K562 (cell line): ENCODE measurements at regions not wholly inside any gene's neighbourhood (a gene's known extent, or its start where the extent isn't known, plus 50 kb on each side); places are given as distances from the start of the nearest gene placed in this dataset.

Source experiments
- CREB1 ChIP-seq, 2 experiments: sonication (generic) in 1 of 2; formaldehyde crosslinking in 1 of 2; IDR thresholded peaks; 2 replicates each; pipeline versions ENCODE4 v1.6.1 to v1.8.0; 2012 to 2022; ENCODE audit warnings: inconsistent platforms in 1 of 2, mild to moderate bottlenecking in 1 of 2, missing genetic modification reagents in 1 of 2, moderate library complexity in 1 of 2
- GATAD2A ChIP-seq: fragments of 450-650 bp; IDR thresholded peaks from 2 replicates; pipeline ENCODE4 v1.6.1; 2017
- MITF ChIP-seq: IDR thresholded peaks from 2 replicates; pipeline ENCODE4 v1.6.1; 2014; ENCODE audit warnings: antibody characterized with exemption
- MYBL2 ChIP-seq, 2 experiments: fragments of 450-650 bp in 1 of 2; sonication (generic) in 1 of 2; formaldehyde crosslinking in 1 of 2; IDR thresholded peaks; 2 replicates each; pipeline versions ENCODE4 v1.6.1 to v1.8.1; 2017 to 2022; ENCODE audit warnings: borderline replicate concordance in 1 of 2, inconsistent platforms in 1 of 2, low read depth in 1 of 2, mild to moderate bottlenecking in 1 of 2, missing genetic modification reagents in 1 of 2, moderate library complexity in 1 of 2
- NFRKB ChIP-seq: fragments of 450-650 bp; IDR thresholded peaks from 2 replicates; pipeline ENCODE4 v1.6.1; 2016; ENCODE audit warnings: low read depth
- NFYB ChIP-seq: IDR thresholded peaks from 2 replicates; pipeline ENCODE4 v1.6.1; 2011; ENCODE audit warnings: mild to moderate bottlenecking, moderate library complexity; ENCODE audit not compliant: insufficient read length; ENCODE audit errors: extremely low read depth
- PTRF ChIP-seq: fragments of 450-650 bp; IDR thresholded peaks from 2 replicates; pipeline ENCODE4 v1.6.1; 2016; ENCODE audit warnings: mild to moderate bottlenecking, missing genetic modification characterization, missing compliant biosample characterization
- RB1 ChIP-seq: fragments of 450-650 bp; IDR thresholded peaks from 2 replicates; pipeline ENCODE4 v1.6.1; 2017; ENCODE audit warnings: low read depth, mild to moderate bottlenecking
- TFE3 ChIP-seq: fragments of 450-650 bp; formaldehyde crosslinking; IDR thresholded peaks from 2 replicates; pipeline ENCODE4 v1.4.0; 2020; ENCODE audit warnings: mild to moderate bottlenecking, mixed read lengths
- ZNF175 ChIP-seq: fragments of 200-800 bp; sonication (Bioruptor generic); IDR thresholded peaks from 2 replicates; pipeline ENCODE4 v1.6.1; 2016; ENCODE audit warnings: low read depth, mild to moderate bottlenecking, missing genetic modification characterization, missing compliant biosample characterization
- ZNF431 ChIP-seq: sonication (generic); formaldehyde crosslinking; IDR thresholded peaks from 2 replicates; pipeline ENCODE4 v1.8.0; 2022; ENCODE audit warnings: mild to moderate bottlenecking, missing genetic modification reagents
- ZNF444 ChIP-seq: fragments of 250-450 bp; sonication (Bioruptor Pico); IDR thresholded peaks from 2 replicates; pipeline ENCODE4 v1.4.0; 2020; ENCODE audit warnings: mild to moderate bottlenecking, moderate library complexity
- ZNF695 ChIP-seq: fragments of 450-650 bp; formaldehyde crosslinking; IDR thresholded peaks from 2 replicates; pipeline ENCODE4 v1.4.0; 2020; ENCODE audit warnings: mild to moderate bottlenecking, moderate library complexity
- ZSCAN29 ChIP-seq: fragments of 450-650 bp; IDR thresholded peaks from 2 replicates; pipeline ENCODE4 v1.6.1; 2017
- TF ChIP-seq, protein P1 (sequence below), 3 experiments: fragments of 200-800 bp in 1 of 3; fragments of 250-450 bp in 1 of 3; fragments of 450-650 bp in 1 of 3; sonication (Bioruptor Pico) in 1 of 3; sonication (Bioruptor generic) in 1 of 3; formaldehyde crosslinking in 1 of 3; IDR thresholded peaks; 2 replicates each; pipeline versions ENCODE4 v1.6.1 to v1.8.0; 2016 to 2022; ENCODE audit warnings: mild to moderate bottlenecking in 2 of 3, missing genetic modification characterization in 2 of 3, missing compliant biosample characterization in 1 of 3, moderate library complexity in 1 of 3
- TF ChIP-seq, protein P2 (sequence below), 2 experiments: fragments of 450-650 bp in 1 of 2; sonication (generic) in 1 of 2; formaldehyde crosslinking; conservative IDR thresholded peaks; 2 replicates each; pipeline versions ENCODE4 v1.4.0 to v1.8.1; 2020 to 2022; ENCODE audit warnings: mild to moderate bottlenecking in 1 of 2, missing genetic modification reagents in 1 of 2

DNA sequence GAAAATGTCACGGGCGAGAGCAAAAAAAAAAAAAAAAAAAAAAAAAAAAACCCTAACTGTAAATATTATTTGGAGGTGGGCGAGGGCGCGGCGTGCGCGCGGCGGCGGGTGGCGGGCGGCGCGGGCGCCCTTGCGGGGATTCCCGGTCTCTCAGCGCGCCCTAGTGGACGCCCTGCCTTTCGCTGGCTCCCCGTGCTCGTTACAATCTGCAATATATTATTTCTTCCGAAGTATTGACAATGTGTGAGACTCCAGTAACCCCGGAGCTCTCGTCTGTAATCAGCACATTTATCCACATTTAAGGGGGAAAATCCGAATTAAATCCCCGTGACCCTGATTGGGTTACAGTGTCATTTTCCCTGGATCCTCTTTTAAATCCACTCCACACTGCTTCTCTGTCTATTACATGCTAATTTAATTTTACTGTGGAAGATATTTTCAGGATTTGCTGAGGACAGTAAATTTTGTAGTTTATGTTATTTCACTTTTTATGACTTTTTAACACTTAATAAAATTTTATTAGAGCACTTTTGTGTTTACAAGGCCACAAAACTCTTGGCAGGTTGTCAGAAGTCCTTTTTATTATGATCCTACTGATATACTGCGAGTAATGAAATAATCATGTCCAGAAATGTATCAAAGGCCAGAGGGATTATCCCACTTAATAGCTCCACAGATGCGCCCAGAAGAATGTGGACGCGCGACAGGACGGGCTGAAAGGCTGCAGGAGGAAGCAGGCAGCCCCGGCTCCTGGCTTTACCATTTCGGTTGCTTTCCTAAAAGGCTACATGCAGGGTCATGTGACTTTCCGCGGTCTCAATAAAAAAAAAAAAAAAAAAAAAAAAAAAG, 369.1 kb downstream of the MTX2 start (continued):
- TF ChIP-seq, protein P1, sequence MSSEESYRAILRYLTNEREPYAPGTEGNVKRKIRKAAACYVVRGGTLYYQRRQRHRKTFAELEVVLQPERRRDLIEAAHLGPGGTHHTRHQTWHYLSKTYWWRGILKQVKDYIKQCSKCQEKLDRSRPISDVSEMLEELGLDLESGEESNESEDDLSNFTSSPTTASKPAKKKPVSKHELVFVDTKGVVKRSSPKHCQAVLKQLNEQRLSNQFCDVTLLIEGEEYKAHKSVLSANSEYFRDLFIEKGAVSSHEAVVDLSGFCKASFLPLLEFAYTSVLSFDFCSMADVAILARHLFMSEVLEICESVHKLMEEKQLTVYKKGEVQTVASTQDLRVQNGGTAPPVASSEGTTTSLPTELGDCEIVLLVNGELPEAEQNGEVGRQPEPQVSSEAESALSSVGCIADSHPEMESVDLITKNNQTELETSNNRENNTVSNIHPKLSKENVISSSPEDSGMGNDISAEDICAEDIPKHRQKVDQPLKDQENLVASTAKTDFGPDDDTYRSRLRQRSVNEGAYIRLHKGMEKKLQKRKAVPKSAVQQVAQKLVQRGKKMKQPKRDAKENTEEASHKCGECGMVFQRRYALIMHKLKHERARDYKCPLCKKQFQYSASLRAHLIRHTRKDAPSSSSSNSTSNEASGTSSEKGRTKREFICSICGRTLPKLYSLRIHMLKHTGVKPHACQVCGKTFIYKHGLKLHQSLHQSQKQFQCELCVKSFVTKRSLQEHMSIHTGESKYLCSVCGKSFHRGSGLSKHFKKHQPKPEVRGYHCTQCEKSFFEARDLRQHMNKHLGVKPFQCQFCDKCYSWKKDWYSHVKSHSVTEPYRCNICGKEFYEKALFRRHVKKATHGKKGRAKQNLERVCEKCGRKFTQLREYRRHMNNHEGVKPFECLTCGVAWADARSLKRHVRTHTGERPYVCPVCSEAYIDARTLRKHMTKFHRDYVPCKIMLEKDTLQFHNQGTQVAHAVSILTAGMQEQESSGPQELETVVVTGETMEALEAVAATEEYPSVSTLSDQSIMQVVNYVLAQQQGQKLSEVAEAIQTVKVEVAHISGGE (CRISPR knock-in tag; IDR thresholded peaks at IDR 0.05): no peak
- TF ChIP-seq MITF (no peak), CREB1 (IDR thresholded peaks at IDR 0.05) (no peak), CREB1 (CRISPR knock-in tag; IDR thresholded peaks at IDR 0.05) (no peak), PTRF (tag) (no peak), ZNF695 (CRISPR knock-in tag) (no peak), GATAD2A (no peak), RB1 (peak; percentile 70; the same call in 1 of the 2 replicates), NFYB (no peak), ZNF431 (CRISPR knock-in tag) (no peak), TFE3 (CRISPR knock-in tag) (peak; percentile 47), MYBL2 (IDR thresholded peaks at IDR 0.05; ENCODE audit: low read depth) (no peak), MYBL2 (CRISPR knock-in tag; IDR thresholded peaks at IDR 0.05; ENCODE audit: borderline replicate concordance) (no peak), ZNF175 (CRISPR knock-in tag) (no peak), ZNF444 (CRISPR knock-in tag) (no peak), ZSCAN29 (no peak), NFRKB (no peak)
- TF ChIP-seq, protein P2, sequence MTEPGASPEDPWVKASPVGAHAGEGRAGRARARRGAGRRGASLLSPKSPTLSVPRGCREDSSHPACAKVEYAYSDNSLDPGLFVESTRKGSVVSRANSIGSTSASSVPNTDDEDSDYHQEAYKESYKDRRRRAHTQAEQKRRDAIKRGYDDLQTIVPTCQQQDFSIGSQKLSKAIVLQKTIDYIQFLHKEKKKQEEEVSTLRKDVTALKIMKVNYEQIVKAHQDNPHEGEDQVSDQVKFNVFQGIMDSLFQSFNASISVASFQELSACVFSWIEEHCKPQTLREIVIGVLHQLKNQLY (CRISPR knock-in tag; conservative IDR thresholded peaks at IDR 0.05): no peak
